ENCODE measurements at regions not wholly inside any gene's neighbourhood (a gene's known extent, or its start where the extent isn't known, plus 50 kb on each side); places are given as distances from the start of the nearest gene placed in this dataset.

- ATAC-seq: no peak
- no peak for TF ChIP-seq POLR2A (IDR thresholded peaks at IDR 0.05)
- no peak for TF ChIP-seq CTCF (IDR thresholded peaks at IDR 0.05)
- no peak for DNase-seq
- WGBS, 2 donors: 64 to 80% methylated on average over 3 of the region's 3 CpGs
- Histone ChIP-seq H3K9me3 (no peaks in the 10 kb centered on the region), H3K4me3 (no peak overlapping the region), H3K27ac (no peak overlapping the region), H3K36me3 (replicated peaks in 1 of 2; ENCODE audit: insufficient read depth in 1 of 2, low read depth in 2 of 2) (no peaks in the 10 kb centered on the region), H3K4me1 (peaks cover 14% of the 10 kb centered on the region), H3K27me3 (no peaks in the 10 kb centered on the region)
- intact Hi-C loops (cut with DNase I): no loop called here
Measured at GRCh38 chr10:29146311-29147100, 142.4 kb upstream of the LYZL1 start.

GRCh38 chr10:29150010-29150409, 138.9 kb upstream of the LYZL1 start:
- 40 to 49% methylated on average over 3 to 5 of the region's 5 CpGs for WGBS, 2 donors
- DNase-seq: peak; percentile 21 to 32 (median 26)
- no peak overlapping the region for H3K27ac ChIP-seq

GRCh38 chr10:29151005-29151404, 137.9 kb upstream of the LYZL1 start:
- TF ChIP-seq CTCF (IDR thresholded peaks at IDR 0.05) (no peak), POLR2A (IDR thresholded peaks at IDR 0.05) (no peak)
- WGBS, 2 donors: 86 to 87% methylated on average over 1 of the region's 1 CpG

More at GRCh38 chr10:29150010-29150409, 138.9 kb upstream of the LYZL1 start:
- no peak for TF ChIP-seq POLR2A (IDR thresholded peaks at IDR 0.05)
- TF ChIP-seq CTCF (IDR thresholded peaks at IDR 0.05): no peak
- Histone ChIP-seq H3K9me3 (no peaks in the 10 kb centered on the region), H3K4me1 (peaks cover 8% of the 10 kb centered on the region), H3K27me3 (no peaks in the 10 kb centered on the region), H3K4me3 (no peak overlapping the region), H3K36me3 (replicated peaks in 1 of 2; ENCODE audit: insufficient read depth in 1 of 2, low read depth in 2 of 2) (no peaks in the 10 kb centered on the region)
- intact Hi-C loops (cut with DNase I): no loop called here
- peak; percentile 35 for ATAC-seq

GRCh38 chr10:29157321-29157720, 131.5 kb upstream of the LYZL1 start:
- no peaks in the 10 kb centered on the region for H3K36me3 ChIP-seq (replicated peaks in 1 of 2; ENCODE audit: insufficient read depth in 1 of 2, low read depth in 2 of 2)
- no peaks in the 10 kb centered on the region for H3K27me3 ChIP-seq
- no peaks in the 10 kb centered on the region for H3K9me3 ChIP-seq
- 77 to 84% methylated on average over 2 of the region's 2 CpGs for WGBS, 2 donors
- H3K4me3 ChIP-seq: no peak overlapping the region
- H3K27ac ChIP-seq: no peak overlapping the region
- ATAC-seq: no peak
- DNase-seq: no peak
- TF ChIP-seq POLR2A (IDR thresholded peaks at IDR 0.05) (no peak), CTCF (IDR thresholded peaks at IDR 0.05) (no peak)
- H3K4me1 ChIP-seq: no peaks in the 10 kb centered on the region
- intact Hi-C loops (cut with DNase I): no loop called here

More at GRCh38 chr10:29151005-29151404, 137.9 kb upstream of the LYZL1 start:
- Histone ChIP-seq H3K4me3 (no peak overlapping the region), H3K4me1 (peaks cover 8% of the 10 kb centered on the region), H3K9me3 (no peaks in the 10 kb centered on the region), H3K36me3 (replicated peaks in 1 of 2; ENCODE audit: insufficient read depth in 1 of 2, low read depth in 2 of 2) (no peaks in the 10 kb centered on the region), H3K27ac (no peak overlapping the region), H3K27me3 (no peaks in the 10 kb centered on the region)
- intact Hi-C loops (cut with DNase I): no loop called here
- DNase-seq (no peak), ATAC-seq (no peak)

- Histone ChIP-seq H3K36me3 (replicated peaks in 1 of 2; ENCODE audit: insufficient read depth in 1 of 2, low read depth in 2 of 2) (no peaks in the 10 kb centered on the region), H3K4me1 (no peaks in the 10 kb centered on the region), H3K9me3 (no peaks in the 10 kb centered on the region), H3K27ac (no peak overlapping the region), H3K4me3 (no peak overlapping the region), H3K27me3 (no peaks in the 10 kb centered on the region)
- no peak for ATAC-seq
- intact Hi-C loops (cut with DNase I): no loop called here
- DNase-seq: no peak
- 58 to 69% methylated on average over 4 of the region's 4 CpGs for WGBS, 2 donors
- TF ChIP-seq CTCF (IDR thresholded peaks at IDR 0.05) (no peak), POLR2A (IDR thresholded peaks at IDR 0.05) (no peak)
Measured at GRCh38 chr10:29158066-29158465, 130.8 kb upstream of the LYZL1 start.
